ENCODE measurements at regions not wholly inside any gene's neighbourhood (a gene's known extent, or its start where the extent isn't known, plus 50 kb on each side); places are given as distances from the start of the nearest gene placed in this dataset.

DNA sequence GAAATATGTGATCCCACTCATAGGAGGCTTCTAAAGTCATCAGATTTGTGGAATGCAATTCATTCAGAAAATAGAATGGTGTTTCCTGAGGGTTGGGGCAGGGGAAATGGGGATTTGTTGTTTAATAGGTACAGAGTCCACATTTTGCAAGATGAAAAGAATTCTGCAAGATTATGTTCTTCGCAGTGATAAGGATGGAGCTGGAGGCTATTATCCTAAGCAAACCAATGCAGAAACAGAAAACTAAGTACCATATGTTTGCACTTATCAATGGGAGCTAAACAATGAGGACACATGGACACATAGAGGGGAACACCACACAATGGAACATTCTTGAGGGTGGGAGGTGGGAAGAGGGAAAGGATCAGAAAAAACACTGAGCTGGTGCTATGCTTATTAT is 144.3 kb upstream of the NLGN4X start:
- CTCF ChIA-PET, result no interaction called here
- POLR2A ChIA-PET, result no interaction called here
- no peak overlapping the region for H3K27ac ChIP-seq (ENCODE audit: low read length)
- no TSS peak for BruUV-seq (replicated peaks)
- ATAC-seq (no peak), DNase-seq (ENCODE audit: low read depth, low spot score) (no peak)
- no peak overlapping the region for H3K4me3 ChIP-seq (ENCODE audit: low read depth in 2 of 2, low read length in 2 of 2)
- H3K27me3 ChIP-seq (ENCODE audit: control insufficient read depth, insufficient read depth, low read length), result no peaks in the 10 kb centered on the region
- no peak for TF ChIP-seq SIN3A (IDR thresholded peaks at IDR 0.05; ENCODE audit: borderline replicate concordance, insufficient read depth, low read depth, low read length)
- TF ChIP-seq, protein P1, sequence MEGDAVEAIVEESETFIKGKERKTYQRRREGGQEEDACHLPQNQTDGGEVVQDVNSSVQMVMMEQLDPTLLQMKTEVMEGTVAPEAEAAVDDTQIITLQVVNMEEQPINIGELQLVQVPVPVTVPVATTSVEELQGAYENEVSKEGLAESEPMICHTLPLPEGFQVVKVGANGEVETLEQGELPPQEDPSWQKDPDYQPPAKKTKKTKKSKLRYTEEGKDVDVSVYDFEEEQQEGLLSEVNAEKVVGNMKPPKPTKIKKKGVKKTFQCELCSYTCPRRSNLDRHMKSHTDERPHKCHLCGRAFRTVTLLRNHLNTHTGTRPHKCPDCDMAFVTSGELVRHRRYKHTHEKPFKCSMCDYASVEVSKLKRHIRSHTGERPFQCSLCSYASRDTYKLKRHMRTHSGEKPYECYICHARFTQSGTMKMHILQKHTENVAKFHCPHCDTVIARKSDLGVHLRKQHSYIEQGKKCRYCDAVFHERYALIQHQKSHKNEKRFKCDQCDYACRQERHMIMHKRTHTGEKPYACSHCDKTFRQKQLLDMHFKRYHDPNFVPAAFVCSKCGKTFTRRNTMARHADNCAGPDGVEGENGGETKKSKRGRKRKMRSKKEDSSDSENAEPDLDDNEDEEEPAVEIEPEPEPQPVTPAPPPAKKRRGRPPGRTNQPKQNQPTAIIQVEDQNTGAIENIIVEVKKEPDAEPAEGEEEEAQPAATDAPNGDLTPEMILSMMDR (IDR thresholded peaks at IDR 0.05), result no peak
- TF ChIP-seq, protein P2, sequence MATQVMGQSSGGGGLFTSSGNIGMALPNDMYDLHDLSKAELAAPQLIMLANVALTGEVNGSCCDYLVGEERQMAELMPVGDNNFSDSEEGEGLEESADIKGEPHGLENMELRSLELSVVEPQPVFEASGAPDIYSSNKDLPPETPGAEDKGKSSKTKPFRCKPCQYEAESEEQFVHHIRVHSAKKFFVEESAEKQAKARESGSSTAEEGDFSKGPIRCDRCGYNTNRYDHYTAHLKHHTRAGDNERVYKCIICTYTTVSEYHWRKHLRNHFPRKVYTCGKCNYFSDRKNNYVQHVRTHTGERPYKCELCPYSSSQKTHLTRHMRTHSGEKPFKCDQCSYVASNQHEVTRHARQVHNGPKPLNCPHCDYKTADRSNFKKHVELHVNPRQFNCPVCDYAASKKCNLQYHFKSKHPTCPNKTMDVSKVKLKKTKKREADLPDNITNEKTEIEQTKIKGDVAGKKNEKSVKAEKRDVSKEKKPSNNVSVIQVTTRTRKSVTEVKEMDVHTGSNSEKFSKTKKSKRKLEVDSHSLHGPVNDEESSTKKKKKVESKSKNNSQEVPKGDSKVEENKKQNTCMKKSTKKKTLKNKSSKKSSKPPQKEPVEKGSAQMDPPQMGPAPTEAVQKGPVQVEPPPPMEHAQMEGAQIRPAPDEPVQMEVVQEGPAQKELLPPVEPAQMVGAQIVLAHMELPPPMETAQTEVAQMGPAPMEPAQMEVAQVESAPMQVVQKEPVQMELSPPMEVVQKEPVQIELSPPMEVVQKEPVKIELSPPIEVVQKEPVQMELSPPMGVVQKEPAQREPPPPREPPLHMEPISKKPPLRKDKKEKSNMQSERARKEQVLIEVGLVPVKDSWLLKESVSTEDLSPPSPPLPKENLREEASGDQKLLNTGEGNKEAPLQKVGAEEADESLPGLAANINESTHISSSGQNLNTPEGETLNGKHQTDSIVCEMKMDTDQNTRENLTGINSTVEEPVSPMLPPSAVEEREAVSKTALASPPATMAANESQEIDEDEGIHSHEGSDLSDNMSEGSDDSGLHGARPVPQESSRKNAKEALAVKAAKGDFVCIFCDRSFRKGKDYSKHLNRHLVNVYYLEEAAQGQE (IDR thresholded peaks at IDR 0.05; ENCODE audit: insufficient read depth in 1 of 2, low read depth in 2 of 2, low read length in 1 of 2), result no peak
- no peak for TF ChIP-seq POLR2AphosphoS5 (IDR thresholded peaks at IDR 0.05; ENCODE audit: low read depth, low read length)
- H3K9me3 ChIP-seq (ENCODE audit: control insufficient read depth, insufficient read depth, low read depth, low read length), result no peaks in the 10 kb centered on the region
- intact Hi-C loops (cut with micrococcal nuclease; ENCODE audit: unreplicated experiment), result no loop called here
- H3K36me3 ChIP-seq (ENCODE audit: control insufficient read depth, insufficient read depth, low read length), result no peaks in the 10 kb centered on the region
- in situ Hi-C loops (cut with HindIII; ENCODE audit: low pct_unique_long_range_greater_than_20kb, low sequenced_read_pairs), result no loop called here
- H3K4me1 ChIP-seq (ENCODE audit: control insufficient read depth, insufficient read depth, low read length), result no peaks in the 10 kb centered on the region

DNA sequence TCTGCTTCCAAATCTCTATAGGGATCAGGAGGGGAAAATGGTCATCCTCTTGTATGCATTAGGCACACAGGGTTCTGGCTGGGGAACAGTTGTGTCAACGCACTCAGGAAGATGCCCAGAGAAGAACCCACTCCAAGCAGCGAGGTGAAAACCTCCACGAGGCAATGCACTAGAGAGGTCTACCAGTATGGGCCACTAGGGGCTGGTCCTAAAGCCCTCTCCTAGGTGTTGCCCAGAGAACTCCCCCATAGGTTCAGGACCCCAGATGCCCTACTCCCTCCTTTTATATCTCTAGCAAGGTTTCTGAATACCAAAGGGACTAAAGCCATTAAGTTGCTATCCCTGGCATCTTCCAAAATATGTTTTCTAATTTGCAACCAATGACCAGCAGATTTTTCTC is 142.7 kb upstream of the NLGN4X start:
- intact Hi-C loops (cut with micrococcal nuclease; ENCODE audit: unreplicated experiment), result no loop called here
- ChIA-PET POLR2A (no interaction called here), CTCF (no interaction called here)
- no peak for ATAC-seq
- H3K4me1 ChIP-seq (ENCODE audit: control insufficient read depth, insufficient read depth, low read length), result no peaks in the 10 kb centered on the region
- H3K27me3 ChIP-seq (ENCODE audit: control insufficient read depth, insufficient read depth, low read length), result no peaks in the 10 kb centered on the region
- H3K27ac ChIP-seq (ENCODE audit: low read length), result no peak overlapping the region
- no peak overlapping the region for H3K4me3 ChIP-seq (ENCODE audit: low read depth in 2 of 2, low read length in 2 of 2)
- no peak for DNase-seq (ENCODE audit: low read depth, low spot score)
- TF ChIP-seq TCF7L2 (IDR thresholded peaks at IDR 0.05; ENCODE audit: low read depth, low read length) (no peak), SIN3A (IDR thresholded peaks at IDR 0.05; ENCODE audit: borderline replicate concordance, insufficient read depth, low read depth, low read length) (no peak), POLR2AphosphoS5 (IDR thresholded peaks at IDR 0.05; ENCODE audit: low read depth, low read length) (no peak)
- TF ChIP-seq, protein P1 (IDR thresholded peaks at IDR 0.05), result no peak
- TF ChIP-seq, protein P2 (IDR thresholded peaks at IDR 0.05; ENCODE audit: insufficient read depth in 1 of 2, low read depth in 2 of 2, low read length in 1 of 2), result no peak
- BruUV-seq (replicated peaks), result no TSS peak
- no peaks in the 10 kb centered on the region for H3K9me3 ChIP-seq (ENCODE audit: control insufficient read depth, insufficient read depth, low read depth, low read length)
- H3K36me3 ChIP-seq (ENCODE audit: control insufficient read depth, insufficient read depth, low read length), result no peaks in the 10 kb centered on the region
- in situ Hi-C loops (cut with HindIII; ENCODE audit: low pct_unique_long_range_greater_than_20kb, low sequenced_read_pairs), result no loop called here
